Adrenal gland (tissue), 5 donors: ENCODE measurements at regions not wholly inside any gene's neighbourhood (a gene's known extent, or its start where the extent isn't known, plus 50 kb on each side); places are given as distances from the start of the nearest gene placed in this dataset.

Experiments
- CTCF ChIP-seq, 6 experiments: fragments of 450-650 bp in 4 of 6; fragments of 200-600 bp in 2 of 6; sonication (generic) in 1 of 6; IDR thresholded peaks; 1 replicate in 5 of 6; 2 replicates in 1 of 6; pipeline versions ENCODE4 v1.5.1 to v1.8.0; 2016 to 2021; ENCODE audit warnings: antibody characterized with exemption in 6 of 6, mild to moderate bottlenecking in 2 of 6, moderate library complexity in 1 of 6
- POLR2A ChIP-seq, 2 donors: fragments of 450-650 bp; IDR thresholded peaks; one replicate each; pipeline ENCODE4 v1.6.1; 2017; ENCODE audit warnings: antibody characterized with exemption in 2 of 2, mild to moderate bottlenecking in 2 of 2, moderate library complexity in 1 of 2
- donor health status: DM: no; HTN: no; CAD: no.

DNA sequence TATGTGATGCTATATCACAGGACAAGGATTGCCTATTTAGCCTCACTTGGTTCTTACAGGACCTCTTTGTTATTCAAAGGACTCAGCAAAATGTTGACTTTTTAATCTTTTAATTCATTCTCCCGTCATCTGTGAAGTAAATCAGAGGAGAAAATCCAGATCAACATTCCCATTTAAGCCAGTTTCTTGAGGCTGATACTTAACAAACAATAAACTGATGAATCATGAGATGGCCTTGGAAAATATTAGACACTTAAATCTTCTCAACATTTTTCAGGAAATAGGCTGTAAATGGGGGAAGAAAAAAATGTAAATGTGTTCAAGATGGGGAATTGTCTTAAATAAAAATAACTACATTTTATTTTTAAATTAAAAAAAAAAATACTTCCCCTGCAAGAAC is 55.9 kb upstream of the UBR2 start:
- TF ChIP-seq CTCF (IDR thresholded peaks at IDR 0.05) (no peak), POLR2A (IDR thresholded peaks at IDR 0.05) (no peak)
